Liver (tissue), 3 donors: ENCODE measurements at regions not wholly inside any gene's neighbourhood (a gene's known extent, or its start where the extent isn't known, plus 50 kb on each side); places are given as distances from the start of the nearest gene placed in this dataset.

Experiments
- EGR1 ChIP-seq, 2 donors: IDR thresholded peaks; 2 replicates each; pipeline ENCODE4 v1.6.1; 2016 to 2018; ENCODE audit warnings: antibody characterized with exemption in 2 of 2, low read depth in 2 of 2
- GABPA ChIP-seq, 2 donors: IDR thresholded peaks in 1 of 2; conservative IDR thresholded peaks in 1 of 2; 2 replicates each; pipeline ENCODE4 v1.6.1; 2016; ENCODE audit warnings: antibody characterized with exemption in 2 of 2, mild to moderate bottlenecking in 1 of 2, moderate library complexity in 1 of 2
- YY1 ChIP-seq: IDR thresholded peaks from 2 replicates; pipeline ENCODE4 v1.6.1; 2016; ENCODE audit warnings: antibody characterized with exemption, mild to moderate bottlenecking
- TF ChIP-seq, protein P1 (sequence below): fragments of 150-350 bp; IDR thresholded peaks from 2 replicates; pipeline ENCODE4 v1.5.1; 2017; ENCODE audit warnings: improper control_type of control experiment, low read depth, low read length; ENCODE audit not compliant: missing input control
- donor health status: healthy.
- donor health status: healthy.

DNA sequence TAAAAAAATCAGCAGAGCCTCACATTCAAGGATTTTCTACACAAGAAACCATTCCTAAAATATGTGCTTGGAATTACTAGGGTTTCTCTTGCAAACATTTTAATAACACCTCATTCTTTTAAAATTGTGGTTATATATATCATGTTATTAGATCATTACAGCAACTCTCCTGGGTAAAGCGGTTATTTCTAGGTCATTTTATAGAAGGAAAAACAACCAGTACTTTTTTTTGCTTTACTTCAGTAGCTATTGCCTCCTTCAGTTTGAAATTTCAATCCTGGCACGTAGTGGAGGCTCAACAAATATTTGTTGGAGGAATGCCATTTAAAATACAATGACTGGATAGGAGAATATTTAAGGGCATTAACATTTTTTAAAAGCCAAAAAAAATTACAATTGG, 220.6 kb downstream of the CDRT15L2 start:
- TF ChIP-seq EGR1 (IDR thresholded peaks at IDR 0.05; ENCODE audit: low read depth in 2 of 2) (no peak), YY1 (no peak), GABPA (IDR thresholded peaks at IDR 0.05 in 1 of 2, conservative IDR thresholded peaks at IDR 0.05 in 1 of 2) (no peak)
- TF ChIP-seq, protein P1, sequence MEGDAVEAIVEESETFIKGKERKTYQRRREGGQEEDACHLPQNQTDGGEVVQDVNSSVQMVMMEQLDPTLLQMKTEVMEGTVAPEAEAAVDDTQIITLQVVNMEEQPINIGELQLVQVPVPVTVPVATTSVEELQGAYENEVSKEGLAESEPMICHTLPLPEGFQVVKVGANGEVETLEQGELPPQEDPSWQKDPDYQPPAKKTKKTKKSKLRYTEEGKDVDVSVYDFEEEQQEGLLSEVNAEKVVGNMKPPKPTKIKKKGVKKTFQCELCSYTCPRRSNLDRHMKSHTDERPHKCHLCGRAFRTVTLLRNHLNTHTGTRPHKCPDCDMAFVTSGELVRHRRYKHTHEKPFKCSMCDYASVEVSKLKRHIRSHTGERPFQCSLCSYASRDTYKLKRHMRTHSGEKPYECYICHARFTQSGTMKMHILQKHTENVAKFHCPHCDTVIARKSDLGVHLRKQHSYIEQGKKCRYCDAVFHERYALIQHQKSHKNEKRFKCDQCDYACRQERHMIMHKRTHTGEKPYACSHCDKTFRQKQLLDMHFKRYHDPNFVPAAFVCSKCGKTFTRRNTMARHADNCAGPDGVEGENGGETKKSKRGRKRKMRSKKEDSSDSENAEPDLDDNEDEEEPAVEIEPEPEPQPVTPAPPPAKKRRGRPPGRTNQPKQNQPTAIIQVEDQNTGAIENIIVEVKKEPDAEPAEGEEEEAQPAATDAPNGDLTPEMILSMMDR = no peak
